HG02678 (cell line): ENCODE measurements at regions not wholly inside any gene's neighbourhood (a gene's known extent, or its start where the extent isn't known, plus 50 kb on each side); places are given as distances from the start of the nearest gene placed in this dataset.
"Not testable (repeated sequence)": the region's sequence is repeated elsewhere in the genome, so short reads cannot be mapped to it uniquely, and the experiment has no call there.

Experiments used
- ATAC-seq: cut with Tn5 transposase; IDR thresholded peaks from one replicate; pipeline ENCODE4 v1.9.1; 2021; ENCODE audit warnings: mild to moderate bottlenecking, moderate library complexity; ENCODE audit not compliant: unreplicated experiment

DNA sequence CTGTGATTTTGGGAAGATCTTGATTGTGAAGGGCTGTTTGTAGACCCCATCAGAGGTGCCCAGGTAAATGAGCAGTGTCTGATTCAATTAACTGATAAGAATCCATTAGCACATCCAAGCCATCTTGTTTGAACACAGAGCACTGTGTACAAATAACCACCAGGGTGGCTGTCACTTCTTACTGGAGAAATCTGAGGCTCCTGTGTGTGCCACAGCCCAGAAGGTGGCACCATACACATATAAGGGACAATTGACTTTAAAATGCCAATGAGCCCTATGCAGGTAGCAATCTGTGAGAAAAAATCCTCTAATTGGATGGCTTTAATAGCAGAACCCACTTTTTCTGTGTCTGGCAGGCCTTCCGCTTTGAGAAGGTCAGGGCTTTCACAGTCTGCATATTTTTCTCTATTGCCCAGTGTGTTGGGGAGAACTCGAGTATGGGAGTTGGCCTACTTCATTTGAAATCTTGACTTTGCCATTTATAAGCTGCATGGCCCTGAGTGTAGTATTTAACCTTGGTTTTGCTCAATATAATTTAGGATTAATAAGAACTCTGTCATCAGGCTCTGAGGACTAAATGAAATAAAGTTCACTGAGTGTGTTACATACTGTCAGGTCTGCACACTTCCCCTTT, 517.4 kb downstream of the CCSER2 start:
- ATAC-seq, result no peak

GRCh38 chr10:84846658-84847316, 518.4 kb downstream of the CCSER2 start:
- no peak for ATAC-seq

DNA sequence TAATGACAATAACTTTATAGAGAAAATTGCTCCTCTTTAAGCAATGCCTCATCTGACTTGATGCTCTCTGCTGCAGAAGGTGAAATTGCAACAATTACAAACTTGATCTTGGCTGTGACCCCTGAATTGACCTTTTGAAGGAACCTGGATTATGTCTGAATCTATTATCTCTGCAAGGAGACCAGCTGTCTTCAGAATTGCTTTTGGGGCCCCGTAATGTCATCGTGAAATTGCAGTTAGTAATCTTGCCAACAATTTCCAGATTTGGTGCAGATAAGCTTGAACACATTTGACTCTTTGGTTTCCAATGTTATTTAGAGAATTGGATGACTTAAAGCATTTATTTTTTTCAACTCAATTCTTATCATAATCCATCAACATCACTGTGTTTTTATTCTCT, 520.6 kb downstream of the CCSER2 start:
- ATAC-seq, result no peak

DNA sequence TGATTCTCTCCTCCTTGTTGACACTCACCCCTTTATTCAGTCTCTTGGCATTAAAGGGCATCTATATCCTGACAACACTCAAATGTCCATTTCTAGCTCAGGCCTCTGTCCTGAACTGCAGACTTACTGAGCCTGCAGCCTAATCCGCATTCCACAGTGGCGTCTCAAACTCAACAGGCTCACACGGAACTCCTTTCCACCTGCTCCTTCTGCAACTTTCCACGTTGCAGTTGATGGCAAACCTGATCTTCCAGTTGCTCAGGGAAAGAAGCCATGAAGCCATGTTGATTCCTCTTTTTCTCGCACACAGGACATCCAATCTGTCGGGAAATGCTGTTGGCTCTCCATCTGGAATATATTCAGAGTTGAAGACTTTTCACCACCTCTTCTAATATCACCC, 522.4 kb downstream of the CCSER2 start:
- no peak for ATAC-seq

- ATAC-seq, result no peak
Observed at GRCh38 chr10:84854439-84854838, 526.0 kb downstream of the CCSER2 start.

DNA sequence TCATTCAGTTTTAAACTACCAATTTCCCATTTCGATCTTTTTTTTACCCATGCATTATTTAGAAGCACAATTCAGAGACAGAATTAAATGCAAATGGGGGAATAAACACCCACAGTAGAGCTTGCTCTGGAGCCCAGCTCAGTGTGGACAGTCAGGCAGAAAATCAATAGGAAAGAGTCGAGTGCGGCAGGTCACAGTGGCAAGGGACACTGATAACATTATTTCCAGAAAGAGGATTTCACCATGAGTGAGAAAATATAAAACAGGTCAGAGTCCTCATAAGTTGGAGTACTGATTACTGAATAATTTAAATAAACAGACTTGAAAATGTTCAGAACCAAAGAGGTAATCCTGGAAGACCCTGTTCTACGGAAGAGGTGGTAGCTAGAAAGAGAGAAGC, 532.5 kb downstream of the CCSER2 start:
- ATAC-seq, result no peak

DNA sequence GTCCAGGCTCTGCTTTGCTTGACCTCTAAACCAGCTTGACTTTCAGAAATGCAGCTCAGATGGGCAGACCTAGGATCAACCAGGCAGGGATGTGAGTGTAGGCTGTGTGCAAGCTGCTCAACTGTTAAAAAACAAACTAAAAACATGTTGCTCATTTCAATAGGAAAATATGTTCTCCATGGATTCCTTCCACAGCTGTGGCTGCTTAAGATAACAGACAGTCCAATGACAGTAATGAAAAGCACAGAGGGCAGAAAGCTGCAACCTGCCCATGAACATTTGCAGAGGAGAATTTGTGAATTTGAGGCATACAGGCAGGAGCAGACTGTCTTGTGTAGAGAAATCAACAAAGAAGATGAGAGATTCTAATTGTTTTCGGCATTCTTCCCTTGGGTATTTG, 534.2 kb downstream of the CCSER2 start:
- ATAC-seq, result no peak

- no peak for ATAC-seq
Observed at GRCh38 chr10:84863675-84864074, 535.3 kb downstream of the CCSER2 start.

GRCh38 chr10:84876116-84876999, 548.0 kb downstream of the CCSER2 start:
- ATAC-seq, result no peak

DNA sequence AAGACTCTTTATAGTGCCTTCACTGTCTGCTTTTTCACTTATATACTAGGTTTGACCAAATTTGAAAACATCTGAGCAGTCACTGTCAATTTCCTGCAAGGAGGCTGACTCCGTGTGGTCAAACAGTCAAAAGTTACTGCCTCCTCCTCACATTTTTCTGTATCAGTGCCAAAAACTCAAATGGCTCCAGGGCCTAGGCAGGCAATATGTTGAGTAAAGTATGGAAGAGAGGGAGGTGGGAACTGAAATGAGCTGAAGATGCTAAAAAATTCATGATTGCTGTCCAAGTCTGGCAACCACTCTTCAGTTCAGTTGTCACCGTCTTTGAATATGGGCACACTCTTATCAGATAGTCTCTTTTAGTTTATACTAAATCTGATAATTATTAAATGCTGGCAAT, 551.6 kb downstream of the CCSER2 start:
- no peak for ATAC-seq

DNA sequence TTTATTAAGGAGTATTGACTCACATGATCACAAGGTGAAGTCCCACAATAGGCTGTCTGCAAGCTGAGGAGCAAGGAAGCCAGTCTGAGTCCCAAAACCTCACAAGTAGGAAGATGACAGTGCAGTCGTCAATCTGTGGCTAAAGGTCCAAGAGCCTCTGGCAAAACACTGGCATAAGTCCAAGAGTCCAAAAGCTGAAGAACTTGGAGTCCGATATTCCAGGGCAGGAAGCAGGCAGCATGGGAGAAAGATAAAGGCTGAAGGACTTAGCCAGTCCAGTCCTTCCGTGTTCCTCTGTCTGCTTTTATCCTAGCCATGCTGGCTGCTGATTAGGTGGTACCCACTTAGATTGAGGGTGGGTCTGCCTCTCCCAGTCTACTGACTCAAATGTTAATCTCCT, 553.3 kb downstream of the CCSER2 start:
- not testable (repeated sequence) for ATAC-seq

GRCh38 chr10:84890706-84891105, 562.3 kb downstream of the CCSER2 start:
- no peak for ATAC-seq

GRCh38 chr10:84891631-84892030, 563.2 kb downstream of the CCSER2 start:
- no peak for ATAC-seq

DNA sequence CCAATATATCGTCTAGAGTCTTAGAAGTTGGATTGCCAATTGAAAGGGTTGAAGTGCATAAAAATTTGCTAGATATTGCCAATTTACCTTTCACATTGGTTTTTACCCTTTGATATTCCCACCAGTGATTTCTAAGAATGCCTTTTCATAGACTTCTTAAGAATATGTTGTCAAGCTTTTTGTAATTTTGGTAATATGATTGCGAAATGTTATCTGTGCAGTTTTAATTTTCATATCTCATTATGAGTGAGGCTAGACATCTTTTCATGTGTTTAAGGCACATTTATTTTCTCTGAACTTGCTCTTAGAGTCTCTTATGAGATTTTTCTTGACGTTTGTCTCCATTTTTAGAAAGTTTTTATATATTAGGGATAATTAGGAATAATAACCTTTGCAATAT, 567.2 kb downstream of the CCSER2 start:
- ATAC-seq, result no peak

- ATAC-seq, result no peak
Observed at GRCh38 chr10:84896909-84897308, 568.5 kb downstream of the CCSER2 start.

DNA sequence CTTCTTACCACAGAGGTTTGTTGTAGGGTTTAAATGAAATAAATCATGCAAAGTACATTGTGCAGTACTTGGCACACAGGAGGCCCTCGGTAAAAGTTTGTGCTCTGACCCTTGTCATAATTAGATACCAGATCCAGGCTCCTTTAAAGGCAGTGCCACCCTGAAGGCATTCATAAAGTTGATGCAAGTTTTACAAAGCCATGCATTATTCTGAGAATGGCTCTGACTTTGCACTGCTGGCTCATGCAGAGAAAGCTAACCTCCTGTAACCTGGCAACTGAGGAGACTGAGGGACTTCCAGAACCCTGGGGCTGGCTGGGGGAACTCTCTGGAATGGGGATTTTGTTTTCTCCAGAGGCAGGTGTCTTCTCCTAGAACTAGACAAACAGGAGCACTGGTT, 570.9 kb downstream of the CCSER2 start:
- ATAC-seq, result no peak

GRCh38 chr10:84900141-84900540, 571.8 kb downstream of the CCSER2 start:
- ATAC-seq, result no peak

- ATAC-seq, result no peak
Observed at GRCh38 chr10:84901885-84902284, 573.5 kb downstream of the CCSER2 start.

DNA sequence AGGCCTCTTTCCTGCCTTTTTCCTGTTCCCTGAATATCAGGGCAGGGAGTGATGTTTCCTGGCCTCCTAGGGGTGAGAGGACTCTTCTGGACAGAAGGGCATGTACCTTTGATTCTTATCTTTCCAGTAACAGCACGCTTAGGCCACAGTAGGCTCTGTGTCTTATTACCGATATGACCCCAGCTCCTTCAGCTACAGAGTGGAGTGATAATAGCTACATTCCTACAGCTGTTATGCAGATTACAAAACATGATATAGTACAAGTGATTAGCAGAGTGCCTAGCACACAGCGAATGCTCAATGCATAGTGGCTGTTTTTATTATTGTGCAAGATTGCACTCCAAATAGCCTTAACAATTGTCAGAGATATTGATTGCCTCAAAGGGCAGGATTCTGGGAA, 574.2 kb downstream of the CCSER2 start:
- no peak for ATAC-seq

- no peak for ATAC-seq
Observed at GRCh38 chr10:84903320-84903719, 574.9 kb downstream of the CCSER2 start.

DNA sequence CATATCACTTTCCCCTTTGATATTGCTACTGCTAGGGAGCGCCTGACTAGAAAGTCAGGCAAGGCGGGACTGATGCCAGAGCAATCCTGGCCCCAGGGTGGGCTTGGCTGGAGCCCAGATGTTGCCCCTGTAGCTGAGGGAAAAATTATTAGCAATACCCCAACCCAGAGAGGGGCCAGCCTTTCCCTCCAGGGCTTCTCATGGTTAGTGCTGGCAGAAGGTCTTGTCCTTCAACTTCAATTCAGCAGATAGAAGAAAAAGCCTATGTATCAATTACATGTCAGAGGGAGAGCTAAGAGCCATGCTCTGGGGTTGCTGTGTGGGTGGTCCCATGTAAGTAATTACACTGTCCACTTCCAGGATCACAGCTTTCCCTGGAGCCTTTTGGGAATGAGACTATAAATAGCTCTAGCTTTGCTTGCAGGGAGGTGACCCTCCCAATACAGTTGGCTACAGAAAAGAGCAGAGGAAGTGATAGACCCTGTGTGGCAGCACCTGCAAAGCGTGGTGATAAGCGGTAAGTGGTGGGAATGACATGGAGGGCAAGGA, 579.1 kb downstream of the CCSER2 start:
- ATAC-seq, result no peak

- no peak for ATAC-seq
Observed at GRCh38 chr10:84908491-84908890, 580.1 kb downstream of the CCSER2 start.
